Central memory CD4-positive, alpha-beta T cell (primary cell): ENCODE measurements at regions not wholly inside any gene's neighbourhood (a gene's known extent, or its start where the extent isn't known, plus 50 kb on each side); places are given as distances from the start of the nearest gene placed in this dataset.
"Not testable (repeated sequence)": the region's sequence is repeated elsewhere in the genome, so short reads cannot be mapped to it uniquely, and the experiment has no call there.

Source experiments
- DNase-seq: peaks from one replicate; pipeline ENCODE4 v3.0.0; 2022

GRCh38 chr18:1505856-1506255, 601.2 kb downstream of the ADCYAP1 start:
- DNase-seq = no peak

GRCh38 chr18:1510542-1511179, 606.0 kb downstream of the ADCYAP1 start:
- DNase-seq = no peak

GRCh38 chr18:1511619-1512311, 607.1 kb downstream of the ADCYAP1 start:
- DNase-seq = no peak

GRCh38 chr18:1513519-1513918, 608.8 kb downstream of the ADCYAP1 start:
- no peak for DNase-seq

- not testable (repeated sequence) for DNase-seq
Measured at GRCh38 chr18:1521588-1522248, 617.0 kb downstream of the ADCYAP1 start.

- no peak for DNase-seq
Measured at GRCh38 chr18:1522249-1522615, 617.6 kb downstream of the ADCYAP1 start.

GRCh38 chr18:1526991-1527390, 622.3 kb downstream of the ADCYAP1 start:
- DNase-seq = no peak

GRCh38 chr18:1527805-1528204, 623.1 kb downstream of the ADCYAP1 start:
- no peak for DNase-seq

- DNase-seq = no peak
Measured at GRCh38 chr18:1528447-1528846, 623.8 kb downstream of the ADCYAP1 start.

- no peak for DNase-seq
Measured at GRCh38 chr18:1528964-1529509, 624.4 kb downstream of the ADCYAP1 start.

GRCh38 chr18:1530650-1531049, 626.0 kb downstream of the ADCYAP1 start:
- no peak for DNase-seq

GRCh38 chr18:1539276-1539675, 634.6 kb downstream of the ADCYAP1 start:
- no peak for DNase-seq

GRCh38 chr18:1541478-1541877, 636.8 kb downstream of the ADCYAP1 start:
- no peak for DNase-seq

GRCh38 chr18:1542230-1542774, 637.6 kb downstream of the ADCYAP1 start:
- DNase-seq = no peak

GRCh38 chr18:1544016-1544415, 639.3 kb downstream of the ADCYAP1 start:
- no peak for DNase-seq

GRCh38 chr18:1557711-1558110, 653.0 kb downstream of the ADCYAP1 start:
- DNase-seq = not testable (repeated sequence)

GRCh38 chr18:1559563-1559962, 654.9 kb downstream of the ADCYAP1 start:
- DNase-seq = no peak

- DNase-seq = no peak
Measured at GRCh38 chr18:1564793-1565192, 660.1 kb downstream of the ADCYAP1 start.

GRCh38 chr18:1571206-1571605, 666.5 kb downstream of the ADCYAP1 start:
- DNase-seq = no peak

- no peak for DNase-seq
Measured at GRCh38 chr18:1573732-1574131, 669.1 kb downstream of the ADCYAP1 start.

- DNase-seq = no peak
Measured at GRCh38 chr18:1575084-1575483, 670.4 kb downstream of the ADCYAP1 start.

- DNase-seq = no peak
Measured at GRCh38 chr18:1578505-1578904, 673.8 kb downstream of the ADCYAP1 start.

- DNase-seq = no peak
Measured at GRCh38 chr18:1581581-1581980, 676.9 kb downstream of the ADCYAP1 start.
